ENCODE measurements at regions not wholly inside any gene's neighbourhood (a gene's known extent, or its start where the extent isn't known, plus 50 kb on each side); places are given as distances from the start of the nearest gene placed in this dataset.

DNA sequence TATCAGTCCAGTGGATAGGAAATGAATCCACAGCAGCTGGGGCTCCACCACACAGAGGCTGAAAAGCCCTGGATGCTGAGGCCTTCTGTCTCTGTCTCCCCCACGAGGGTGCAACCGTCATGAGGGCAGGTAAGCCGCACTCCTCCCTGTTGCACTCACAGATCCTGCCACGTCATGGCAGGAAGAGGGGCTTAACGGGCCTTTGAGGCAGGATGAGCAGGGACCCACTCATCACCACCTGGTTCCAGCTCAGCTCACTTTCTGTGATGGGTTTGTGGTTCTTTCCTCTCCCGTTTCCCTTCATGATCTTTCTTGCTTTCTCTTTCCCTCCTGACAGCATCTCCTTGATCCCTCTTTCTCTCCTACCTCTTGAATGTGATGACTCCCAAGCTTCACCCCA, 575.2 kb downstream of the CCDC171 start:
- RAD21 ChIA-PET (ENCODE audit: low non-redundant PET in 1 of 2, low total read pairs in 2 of 2, uncharacterized antibody in 2 of 2, unreplicated experiment in 2 of 2): no interaction called here
- Histone ChIP-seq H4K20me1 (ENCODE audit: insufficient read depth) (no peaks in the 10 kb centered on the region), H3K9me2 (ENCODE audit: insufficient read depth) (no peaks in the 10 kb centered on the region), H3K36me3 (ENCODE audit: control insufficient read depth in 1 of 2, insufficient read depth in 2 of 2, low read length in 2 of 2) (no peaks in the 10 kb centered on the region), H3K27me3 (ENCODE audit: insufficient read depth, low read length) (no peaks in the 10 kb centered on the region), H3K9ac (ENCODE audit: low read length) (no peak overlapping the region), H3K27ac (ENCODE audit: low read depth, low read length) (no peak overlapping the region), H3K4me1 (ENCODE audit: control insufficient read depth in 1 of 2, insufficient read depth in 2 of 2, low read length in 2 of 2) (no peaks in the 10 kb centered on the region), H3K4me2 (ENCODE audit: low read length) (no peak overlapping the region), H2AFZ (ENCODE audit: low read depth, low read length, poor library complexity, severe bottlenecking) (no peak overlapping the region), H3K79me2 (ENCODE audit: insufficient read depth, low read length) (no peaks in the 10 kb centered on the region), H3K4me3 (replicated peaks in 1 of 2; ENCODE audit: low read depth in 1 of 2, low read length in 2 of 2) (no peak overlapping the region), H3K9me3 (ENCODE audit: control insufficient read depth in 1 of 2, insufficient read depth in 1 of 2, low read depth in 1 of 2, low read length in 2 of 2) (no peaks in the 10 kb centered on the region)
- CTCF ChIA-PET: no interaction called here
- intact Hi-C loops (cut with micrococcal nuclease): no loop called here
- POLR2A ChIA-PET: no interaction called here
- DNase-seq (ENCODE audit: low read depth, low spot score): no peak
- BruUV-seq (replicated peaks): no TSS peak
- ATAC-seq: no peak
- TF ChIP-seq YY1 (IDR thresholded peaks at IDR 0.05; ENCODE audit: extremely low read depth, insufficient replicate concordance, low read depth, low read length) (no peak), TCF7L2 (IDR thresholded peaks at IDR 0.05; ENCODE audit: borderline replicate concordance, extremely low read depth, insufficient read depth, insufficient read length) (no peak), EZH2phosphoT487 (IDR thresholded peaks at IDR 0.05; ENCODE audit: borderline replicate concordance) (no peak), ELF1 (IDR thresholded peaks at IDR 0.05; ENCODE audit: borderline replicate concordance, low read depth) (no peak), POLR2AphosphoS5 (IDR thresholded peaks at IDR 0.05; ENCODE audit: low read depth, low read length) (no peak), POLR2A (IDR thresholded peaks at IDR 0.05; ENCODE audit: borderline replicate concordance, extremely low read depth, insufficient read depth, insufficient read length) (no peak), EGR1 (IDR thresholded peaks at IDR 0.05; ENCODE audit: low read depth) (no peak), ZFX (IDR thresholded peaks at IDR 0.05) (no peak), RAD21 (IDR thresholded peaks at IDR 0.05; ENCODE audit: low read depth) (no peak), CEBPB (IDR thresholded peaks at IDR 0.05; ENCODE audit: low read depth) (no peak), SIN3A (IDR thresholded peaks at IDR 0.05; ENCODE audit: low read depth) (no peak), EZH2 (IDR thresholded peaks at IDR 0.05) (no peak), SRF (IDR thresholded peaks at IDR 0.05; ENCODE audit: low read depth) (no peak), ZNF274 (IDR thresholded peaks at IDR 0.05; ENCODE audit: low read depth, low read length) (no peak), JUND (IDR thresholded peaks at IDR 0.05) (no peak)
- TF ChIP-seq, protein P1, sequence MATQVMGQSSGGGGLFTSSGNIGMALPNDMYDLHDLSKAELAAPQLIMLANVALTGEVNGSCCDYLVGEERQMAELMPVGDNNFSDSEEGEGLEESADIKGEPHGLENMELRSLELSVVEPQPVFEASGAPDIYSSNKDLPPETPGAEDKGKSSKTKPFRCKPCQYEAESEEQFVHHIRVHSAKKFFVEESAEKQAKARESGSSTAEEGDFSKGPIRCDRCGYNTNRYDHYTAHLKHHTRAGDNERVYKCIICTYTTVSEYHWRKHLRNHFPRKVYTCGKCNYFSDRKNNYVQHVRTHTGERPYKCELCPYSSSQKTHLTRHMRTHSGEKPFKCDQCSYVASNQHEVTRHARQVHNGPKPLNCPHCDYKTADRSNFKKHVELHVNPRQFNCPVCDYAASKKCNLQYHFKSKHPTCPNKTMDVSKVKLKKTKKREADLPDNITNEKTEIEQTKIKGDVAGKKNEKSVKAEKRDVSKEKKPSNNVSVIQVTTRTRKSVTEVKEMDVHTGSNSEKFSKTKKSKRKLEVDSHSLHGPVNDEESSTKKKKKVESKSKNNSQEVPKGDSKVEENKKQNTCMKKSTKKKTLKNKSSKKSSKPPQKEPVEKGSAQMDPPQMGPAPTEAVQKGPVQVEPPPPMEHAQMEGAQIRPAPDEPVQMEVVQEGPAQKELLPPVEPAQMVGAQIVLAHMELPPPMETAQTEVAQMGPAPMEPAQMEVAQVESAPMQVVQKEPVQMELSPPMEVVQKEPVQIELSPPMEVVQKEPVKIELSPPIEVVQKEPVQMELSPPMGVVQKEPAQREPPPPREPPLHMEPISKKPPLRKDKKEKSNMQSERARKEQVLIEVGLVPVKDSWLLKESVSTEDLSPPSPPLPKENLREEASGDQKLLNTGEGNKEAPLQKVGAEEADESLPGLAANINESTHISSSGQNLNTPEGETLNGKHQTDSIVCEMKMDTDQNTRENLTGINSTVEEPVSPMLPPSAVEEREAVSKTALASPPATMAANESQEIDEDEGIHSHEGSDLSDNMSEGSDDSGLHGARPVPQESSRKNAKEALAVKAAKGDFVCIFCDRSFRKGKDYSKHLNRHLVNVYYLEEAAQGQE (IDR thresholded peaks at IDR 0.05; ENCODE audit: low read depth): no peak
- TF ChIP-seq, protein P2, sequence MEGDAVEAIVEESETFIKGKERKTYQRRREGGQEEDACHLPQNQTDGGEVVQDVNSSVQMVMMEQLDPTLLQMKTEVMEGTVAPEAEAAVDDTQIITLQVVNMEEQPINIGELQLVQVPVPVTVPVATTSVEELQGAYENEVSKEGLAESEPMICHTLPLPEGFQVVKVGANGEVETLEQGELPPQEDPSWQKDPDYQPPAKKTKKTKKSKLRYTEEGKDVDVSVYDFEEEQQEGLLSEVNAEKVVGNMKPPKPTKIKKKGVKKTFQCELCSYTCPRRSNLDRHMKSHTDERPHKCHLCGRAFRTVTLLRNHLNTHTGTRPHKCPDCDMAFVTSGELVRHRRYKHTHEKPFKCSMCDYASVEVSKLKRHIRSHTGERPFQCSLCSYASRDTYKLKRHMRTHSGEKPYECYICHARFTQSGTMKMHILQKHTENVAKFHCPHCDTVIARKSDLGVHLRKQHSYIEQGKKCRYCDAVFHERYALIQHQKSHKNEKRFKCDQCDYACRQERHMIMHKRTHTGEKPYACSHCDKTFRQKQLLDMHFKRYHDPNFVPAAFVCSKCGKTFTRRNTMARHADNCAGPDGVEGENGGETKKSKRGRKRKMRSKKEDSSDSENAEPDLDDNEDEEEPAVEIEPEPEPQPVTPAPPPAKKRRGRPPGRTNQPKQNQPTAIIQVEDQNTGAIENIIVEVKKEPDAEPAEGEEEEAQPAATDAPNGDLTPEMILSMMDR (IDR thresholded peaks at IDR 0.05 in 2 of 3, conservative IDR thresholded peaks at IDR 0.05 in 1 of 3; ENCODE audit: borderline replicate concordance in 1 of 3, insufficient read depth in 1 of 3, low read depth in 2 of 3, low read length in 2 of 3): no peak
- TF ChIP-seq, protein P3, sequence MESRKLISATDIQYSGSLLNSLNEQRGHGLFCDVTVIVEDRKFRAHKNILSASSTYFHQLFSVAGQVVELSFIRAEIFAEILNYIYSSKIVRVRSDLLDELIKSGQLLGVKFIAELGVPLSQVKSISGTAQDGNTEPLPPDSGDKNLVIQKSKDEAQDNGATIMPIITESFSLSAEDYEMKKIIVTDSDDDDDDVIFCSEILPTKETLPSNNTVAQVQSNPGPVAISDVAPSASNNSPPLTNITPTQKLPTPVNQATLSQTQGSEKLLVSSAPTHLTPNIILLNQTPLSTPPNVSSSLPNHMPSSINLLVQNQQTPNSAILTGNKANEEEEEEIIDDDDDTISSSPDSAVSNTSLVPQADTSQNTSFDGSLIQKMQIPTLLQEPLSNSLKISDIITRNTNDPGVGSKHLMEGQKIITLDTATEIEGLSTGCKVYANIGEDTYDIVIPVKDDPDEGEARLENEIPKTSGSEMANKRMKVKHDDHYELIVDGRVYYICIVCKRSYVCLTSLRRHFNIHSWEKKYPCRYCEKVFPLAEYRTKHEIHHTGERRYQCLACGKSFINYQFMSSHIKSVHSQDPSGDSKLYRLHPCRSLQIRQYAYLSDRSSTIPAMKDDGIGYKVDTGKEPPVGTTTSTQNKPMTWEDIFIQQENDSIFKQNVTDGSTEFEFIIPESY (IDR thresholded peaks at IDR 0.05; ENCODE audit: extremely low read depth, insufficient replicate concordance, low read length): no peak
- TF ChIP-seq, protein P4, sequence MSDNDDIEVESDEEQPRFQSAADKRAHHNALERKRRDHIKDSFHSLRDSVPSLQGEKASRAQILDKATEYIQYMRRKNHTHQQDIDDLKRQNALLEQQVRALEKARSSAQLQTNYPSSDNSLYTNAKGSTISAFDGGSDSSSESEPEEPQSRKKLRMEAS (IDR thresholded peaks at IDR 0.05): no peak
- TF ChIP-seq, protein P5, sequence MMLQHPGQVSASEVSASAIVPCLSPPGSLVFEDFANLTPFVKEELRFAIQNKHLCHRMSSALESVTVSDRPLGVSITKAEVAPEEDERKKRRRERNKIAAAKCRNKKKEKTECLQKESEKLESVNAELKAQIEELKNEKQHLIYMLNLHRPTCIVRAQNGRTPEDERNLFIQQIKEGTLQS (IDR thresholded peaks at IDR 0.05): no peak
